Liver (tissue), 3 donors: ENCODE measurements at regions not wholly inside any gene's neighbourhood (a gene's known extent, or its start where the extent isn't known, plus 50 kb on each side); places are given as distances from the start of the nearest gene placed in this dataset.

Source experiments
- CTCF ChIP-seq: fragments of 150-350 bp; IDR thresholded peaks from 2 replicates; pipeline ENCODE4 v1.5.1; 2017; ENCODE audit warnings: improper control_type of control experiment, low read depth, low read length; ENCODE audit not compliant: missing input control
- EGR1 ChIP-seq, 2 donors: IDR thresholded peaks; 2 replicates each; pipeline ENCODE4 v1.6.1; 2016 to 2018; ENCODE audit warnings: antibody characterized with exemption in 2 of 2, low read depth in 2 of 2
- FOXA1 ChIP-seq: IDR thresholded peaks from 2 replicates; pipeline ENCODE4 v1.6.1; 2016; ENCODE audit warnings: antibody characterized with exemption
- MAX ChIP-seq: IDR thresholded peaks from 2 replicates; pipeline ENCODE4 v1.6.1; 2016; ENCODE audit warnings: antibody characterized with exemption
- SP1 ChIP-seq: IDR thresholded peaks from 2 replicates; pipeline ENCODE4 v1.6.1; 2018; ENCODE audit warnings: antibody characterized with exemption, mild to moderate bottlenecking
- TAF1 ChIP-seq: conservative IDR thresholded peaks from 2 replicates; pipeline ENCODE4 v1.6.1; 2016; ENCODE audit warnings: antibody characterized with exemption, mild to moderate bottlenecking
- YY1 ChIP-seq: IDR thresholded peaks from 2 replicates; pipeline ENCODE4 v1.6.1; 2016; ENCODE audit warnings: antibody characterized with exemption, mild to moderate bottlenecking
- donor health status: healthy.
- donor health status: healthy.

- TF ChIP-seq CTCF (no peak), TAF1 (no peak), FOXA1 (no peak), MAX (no peak), YY1 (no peak), EGR1 (IDR thresholded peaks at IDR 0.05; ENCODE audit: low read depth in 2 of 2) (no peak), SP1 (no peak)
Observed at GRCh38 chr1:194378517-194378916, 1192.1 kb upstream of the B3GALT2 start.
